NCI-H524 (cell line): ENCODE measurements at regions not wholly inside any gene's neighbourhood (a gene's known extent, or its start where the extent isn't known, plus 50 kb on each side); places are given as distances from the start of the nearest gene placed in this dataset.
"Not testable (repeated sequence)": the region's sequence is repeated elsewhere in the genome, so short reads cannot be mapped to it uniquely, and the experiment has no call there.

Experiments
- DNase-seq, 2 experiments: peaks; one replicate each; lab custom pipeline; 2025; lab: John Stamatoyannopoulos, UW

GRCh38 chr13:100811928-100812327 is 137.3 kb upstream of the TMTC4 start:
- no peak for DNase-seq

- DNase-seq, result no peak
Measured at GRCh38 chr13:100811024-100811865, 136.7 kb upstream of the TMTC4 start.

DNA sequence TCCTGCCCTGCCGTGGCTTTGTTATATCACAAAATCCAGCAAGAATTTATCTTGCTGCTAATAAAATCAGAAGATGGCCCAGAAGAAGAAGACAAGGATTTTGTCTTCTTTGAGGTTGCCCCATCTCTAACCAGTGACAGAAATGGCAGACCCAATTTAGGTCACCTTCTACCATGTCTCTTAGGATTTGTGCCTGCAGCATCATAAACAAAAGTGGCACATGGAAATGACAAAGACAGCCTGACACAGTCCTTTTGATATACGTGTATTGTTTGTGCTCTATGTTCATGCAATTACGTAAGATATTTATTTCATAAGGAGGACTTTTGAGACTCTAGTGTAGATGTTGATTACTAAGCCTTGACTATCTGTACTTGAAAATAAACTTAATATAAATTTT is 135.9 kb upstream of the TMTC4 start:
- no peak for DNase-seq

DNA sequence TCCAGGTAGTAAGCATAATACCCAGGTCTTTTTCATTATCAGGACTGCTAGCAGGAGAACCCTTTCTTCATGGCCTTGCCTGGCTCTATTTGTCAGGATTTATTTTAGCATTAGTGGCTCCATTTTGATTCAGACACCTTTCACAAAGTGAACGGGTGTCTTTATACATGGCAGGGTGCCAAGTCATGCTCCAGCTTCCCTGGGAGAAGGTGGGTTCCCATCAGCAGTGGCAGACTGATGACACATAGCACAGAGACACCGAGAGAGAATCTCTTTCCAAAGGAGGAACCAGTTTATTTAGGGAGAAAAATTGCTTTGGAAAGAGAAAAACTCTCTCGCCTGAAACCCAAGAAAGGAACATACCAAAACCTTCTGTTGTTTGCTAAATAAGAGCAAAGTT is 135.3 kb upstream of the TMTC4 start:
- DNase-seq, result peak in 1 of 2 experiments; percentile 8

GRCh38 chr13:100809129-100809390 is 134.5 kb upstream of the TMTC4 start:
- DNase-seq, result peak in 1 of 2 experiments; percentile 65

GRCh38 chr13:100808330-100809128 is 133.9 kb upstream of the TMTC4 start:
- peak; percentile 71 to 90 for DNase-seq

- DNase-seq, result no peak
Measured at GRCh38 chr13:100803091-100803490, 128.5 kb upstream of the TMTC4 start.

DNA sequence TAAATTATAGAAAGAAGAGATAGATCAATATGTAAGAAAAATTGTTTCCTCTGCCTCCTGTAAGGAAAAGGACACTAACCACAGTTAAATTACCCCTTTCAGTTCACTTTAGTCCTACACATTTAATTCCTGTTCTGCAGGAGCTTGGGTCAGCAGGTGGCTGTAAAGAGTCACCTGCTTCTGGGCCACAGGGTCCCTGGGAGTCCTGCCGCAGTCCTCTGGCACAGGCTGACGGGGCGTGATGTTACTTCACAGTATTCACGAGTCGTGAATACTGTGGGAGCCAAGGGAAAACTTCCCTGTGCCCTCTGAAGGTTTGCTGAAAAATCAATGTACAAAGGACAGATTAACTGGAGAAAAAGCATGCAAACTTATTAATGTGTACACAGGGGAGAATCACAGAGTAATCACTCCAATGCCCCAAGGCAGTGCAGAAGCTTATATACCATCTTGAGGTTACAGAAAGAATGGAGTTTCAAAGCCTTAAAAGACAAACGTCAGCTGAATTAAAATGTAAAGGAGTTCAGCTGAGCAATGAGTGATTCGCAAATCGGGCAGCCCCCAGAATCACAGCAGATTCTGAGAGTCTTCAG is 125.8 kb upstream of the TMTC4 start:
- no peak for DNase-seq

GRCh38 chr13:100798739-100799361 is 124.3 kb upstream of the TMTC4 start:
- DNase-seq, result no peak

DNA sequence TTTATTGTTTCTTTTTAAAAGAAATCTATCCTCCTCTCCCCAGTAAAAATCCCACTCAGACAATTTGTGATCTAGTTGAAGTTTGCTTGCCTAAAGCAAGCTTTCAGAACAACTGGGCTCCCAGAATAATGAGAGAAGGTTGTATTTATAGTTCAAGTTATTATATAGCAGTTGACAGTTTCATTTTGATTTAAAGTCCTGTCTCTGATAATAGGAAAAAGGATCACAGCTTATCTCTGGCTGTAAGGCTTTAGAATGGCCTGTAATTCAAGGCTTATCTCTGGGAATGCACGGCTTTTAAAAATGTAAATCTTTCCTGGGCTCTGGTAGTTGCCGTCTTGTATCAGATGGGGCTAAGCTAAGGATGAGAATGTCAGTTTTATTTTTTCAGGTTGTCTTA is 123.3 kb upstream of the TMTC4 start:
- DNase-seq, result no peak

- DNase-seq, result no peak
Measured at GRCh38 chr13:100796463-100796862, 121.9 kb upstream of the TMTC4 start.

DNA sequence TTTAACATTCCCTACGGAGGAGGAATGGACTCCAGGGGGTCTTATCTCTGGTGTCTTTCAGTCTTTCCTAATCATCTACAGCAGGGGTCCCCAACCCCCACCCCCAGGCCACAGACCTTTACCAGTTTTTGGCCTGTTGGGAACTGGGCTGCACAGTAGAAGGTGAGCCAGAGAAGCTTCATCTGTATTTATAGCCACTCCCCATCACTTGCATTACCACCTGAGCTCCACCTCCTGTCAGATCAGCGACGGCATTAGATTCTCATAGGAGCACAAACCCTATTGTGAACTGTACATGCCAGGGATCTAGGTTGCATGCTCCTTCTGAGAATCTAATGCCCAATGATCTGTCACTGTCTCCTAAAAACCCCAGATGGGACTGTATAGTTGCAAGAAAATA is 120.0 kb upstream of the TMTC4 start:
- no peak for DNase-seq

DNA sequence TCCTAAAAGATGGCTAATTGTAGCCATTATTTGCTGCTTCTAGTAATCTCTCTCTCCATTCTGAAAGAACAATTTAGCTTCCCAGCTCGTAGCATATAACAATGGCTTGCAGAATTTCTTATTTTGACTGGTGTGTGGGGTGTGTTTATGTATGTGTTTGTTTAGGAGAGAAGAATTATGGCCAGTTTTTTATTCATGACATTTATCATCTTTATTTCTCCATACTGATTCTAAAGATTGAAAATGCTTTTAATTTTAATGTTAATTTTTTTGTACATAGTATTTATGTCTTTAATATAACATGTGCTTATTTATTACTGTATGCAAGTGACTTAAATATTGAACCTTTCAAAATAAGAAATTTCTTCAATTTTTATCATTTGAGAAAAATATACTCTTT is 115.8 kb upstream of the TMTC4 start:
- DNase-seq, result no peak

GRCh38 chr13:100789968-100790367 is 115.4 kb upstream of the TMTC4 start:
- peak in 1 of 2 experiments; percentile 59 for DNase-seq

DNA sequence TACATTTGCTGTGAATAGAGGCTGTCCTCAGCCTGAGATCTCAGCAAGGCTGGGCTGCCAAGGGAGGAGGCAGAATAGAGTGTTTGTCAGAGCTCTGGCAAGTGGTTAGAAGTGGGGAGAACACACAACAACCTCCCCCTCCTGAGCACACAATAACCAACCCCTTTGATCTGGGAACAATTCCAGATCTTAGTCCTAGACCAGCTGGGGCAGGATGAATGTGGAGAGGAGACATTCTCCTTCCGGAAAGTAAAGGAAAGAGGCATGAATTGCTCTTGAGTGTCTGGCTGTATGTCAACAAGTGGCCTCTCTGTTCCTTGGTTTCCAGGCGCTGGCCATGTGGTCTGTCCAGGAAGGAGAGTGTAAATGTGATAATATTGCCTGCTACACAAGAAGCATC is 114.9 kb upstream of the TMTC4 start:
- peak; percentile 49 to 62 for DNase-seq

DNA sequence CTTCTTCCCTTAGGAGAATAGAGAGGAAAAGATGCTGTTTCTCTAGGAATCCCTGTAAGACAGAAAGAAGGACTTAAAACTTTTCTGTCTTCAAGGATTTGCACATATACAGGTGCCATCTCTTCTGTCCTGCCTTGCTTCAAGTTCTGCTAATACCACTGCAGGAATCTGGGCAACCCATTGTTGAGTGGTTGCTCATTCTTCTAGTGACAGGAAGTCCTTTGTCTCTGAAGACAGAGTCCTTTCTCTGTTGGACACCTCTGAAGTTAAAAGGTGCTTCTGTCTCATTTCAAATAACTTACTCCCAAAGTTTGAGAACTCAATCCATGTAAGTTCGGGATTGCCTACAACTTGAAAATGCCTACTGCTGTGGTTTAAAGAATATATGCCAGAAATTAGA is 114.4 kb upstream of the TMTC4 start:
- DNase-seq, result no peak

DNA sequence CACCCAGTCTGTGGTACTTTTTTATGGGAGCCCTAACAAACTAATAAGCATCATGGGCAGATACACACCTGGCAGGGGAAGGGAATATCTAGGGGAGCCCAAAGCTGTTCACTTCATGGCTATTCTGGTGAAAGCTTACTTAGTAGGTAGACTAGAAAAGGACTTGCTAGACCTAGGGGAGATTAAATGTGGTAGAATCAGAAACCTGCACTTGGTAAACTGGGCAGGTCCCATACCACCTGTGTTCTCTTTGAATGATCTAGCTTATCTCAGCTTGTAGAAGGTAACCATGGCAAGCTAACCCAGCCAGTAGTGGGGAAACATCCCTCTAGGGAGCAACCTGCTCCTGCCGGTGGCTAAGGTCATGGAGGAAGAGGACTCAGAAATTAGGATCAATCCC is 113.9 kb upstream of the TMTC4 start:
- DNase-seq, result no peak

GRCh38 chr13:100787899-100788298 is 113.3 kb upstream of the TMTC4 start:
- no peak for DNase-seq

DNA sequence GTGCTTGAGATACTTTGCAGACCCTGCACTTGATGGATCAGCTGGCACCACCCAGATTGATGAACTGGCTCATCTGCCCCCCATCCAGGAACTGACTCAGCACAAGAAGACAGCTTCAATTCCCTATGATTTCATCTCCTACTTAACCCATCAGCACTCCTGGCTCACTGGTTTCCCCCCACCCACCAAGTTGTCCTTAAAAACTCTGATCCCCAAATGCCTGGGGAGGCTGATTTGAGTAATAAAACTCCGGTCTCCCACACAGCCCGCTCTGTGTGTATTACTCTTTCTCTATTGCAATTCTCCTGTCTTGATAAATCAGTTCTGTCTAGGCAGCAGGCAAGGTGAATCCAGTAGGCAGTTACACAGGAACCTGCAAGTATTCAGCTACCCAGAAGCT is 102.1 kb upstream of the TMTC4 start:
- not testable (repeated sequence) for DNase-seq

DNA sequence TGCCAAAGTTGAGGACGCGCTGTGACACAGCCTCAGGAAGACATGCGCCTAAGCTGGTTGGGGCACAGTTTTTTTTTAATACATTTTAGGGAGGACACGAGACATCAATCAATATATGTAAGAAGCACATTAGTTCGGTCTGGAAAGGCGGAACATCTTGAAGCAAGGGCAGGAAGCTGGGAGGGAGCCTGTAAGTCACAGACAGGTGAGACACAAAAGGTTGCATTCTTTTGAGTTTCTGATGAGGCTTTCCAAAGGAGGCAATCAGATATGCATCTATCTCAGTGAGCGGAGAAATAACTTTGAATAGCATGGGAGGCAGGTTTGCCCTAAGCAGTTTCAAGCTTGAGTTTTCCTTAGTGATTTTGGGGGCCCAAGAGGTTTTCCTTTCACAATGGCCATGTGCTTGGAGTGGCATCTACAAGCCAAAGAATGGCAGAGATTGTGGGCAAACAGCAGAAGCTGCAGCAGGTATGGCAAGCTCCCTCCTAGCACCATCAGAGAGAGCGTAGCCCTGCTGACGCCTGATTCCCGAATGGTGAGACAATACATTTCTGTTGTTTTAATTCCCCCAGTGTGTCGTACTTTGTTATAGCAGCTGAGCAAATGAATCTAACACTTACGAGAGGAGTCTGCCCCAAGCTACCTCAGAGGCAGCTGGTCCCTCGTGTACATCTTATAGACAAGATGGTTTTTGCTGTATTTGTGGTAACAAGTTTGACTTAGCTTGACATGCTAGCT is 99.5 kb upstream of the TMTC4 start:
- DNase-seq, result no peak

- DNase-seq, result no peak
Measured at GRCh38 chr13:100773429-100773828, 98.8 kb upstream of the TMTC4 start.

DNA sequence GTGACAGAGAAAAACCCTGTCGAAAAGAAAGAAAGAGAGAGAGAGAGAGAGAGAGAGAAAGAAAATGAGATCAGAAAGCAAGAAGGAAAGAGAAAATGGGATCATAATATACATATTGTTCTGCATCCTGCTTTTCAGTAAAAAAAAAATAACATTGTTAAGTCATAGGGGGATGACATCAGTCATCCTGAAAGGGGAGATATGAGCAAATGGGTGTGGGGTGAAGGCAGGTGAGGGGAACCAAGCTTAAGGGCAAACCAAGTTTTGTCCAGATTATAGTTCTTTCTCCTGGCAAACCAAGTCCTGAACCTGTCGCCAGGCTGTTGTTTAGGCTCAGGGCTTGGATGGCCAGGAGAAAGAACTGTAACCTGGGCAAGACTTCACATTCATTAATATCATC is 92.6 kb upstream of the TMTC4 start:
- DNase-seq, result no peak
